Suprapubic skin (tissue), 4 donors: ENCODE measurements at regions not wholly inside any gene's neighbourhood (a gene's known extent, or its start where the extent isn't known, plus 50 kb on each side); places are given as distances from the start of the nearest gene placed in this dataset.

ENCODE experiments used
- DNase-seq, 2 donors: peaks; one replicate each; pipeline ENCODE4 v3.0.0-alpha.2; 2019; ENCODE audit warnings: low spot score in 2 of 2
- H3K27ac ChIP-seq: fragments of 200-600 bp; sonication (generic); one replicate; pipeline ENCODE4 v1.5.1; 2019
- H3K27me3 ChIP-seq: fragments of 200-600 bp; sonication (generic); one replicate; pipeline ENCODE4 v1.5.1; 2019
- H3K36me3 ChIP-seq: fragments of 200-600 bp; sonication (generic); one replicate; pipeline ENCODE4 v1.5.1; 2019
- H3K4me1 ChIP-seq: fragments of 200-600 bp; sonication (generic); one replicate; pipeline ENCODE4 v1.5.1; 2019
- H3K4me3 ChIP-seq: fragments of 200-600 bp; sonication (generic); one replicate; pipeline ENCODE4 v1.5.1; 2019; ENCODE audit warnings: mild to moderate bottlenecking
- H3K9me3 ChIP-seq: fragments of 200-600 bp; sonication (generic); one replicate; pipeline ENCODE4 v1.5.1; 2019
- CTCF ChIP-seq, 2 donors: fragments of 200-600 bp in 1 of 2; fragments of 450-650 bp in 1 of 2; sonication (generic) in 1 of 2; IDR thresholded peaks; one replicate each; pipeline ENCODE4 v1.5.1; 2016 to 2019; ENCODE audit warnings: antibody characterized with exemption in 2 of 2, mild to moderate bottlenecking in 1 of 2, moderate library complexity in 1 of 2
- EP300 ChIP-seq: sonication (generic); formaldehyde crosslinking; IDR thresholded peaks from one replicate; pipeline ENCODE4 v1.6.1; 2017; ENCODE audit warnings: antibody characterized with exemption
- POLR2A ChIP-seq, 2 donors: fragments of 450-650 bp; IDR thresholded peaks; one replicate each; pipeline ENCODE4 v1.6.1; 2017; ENCODE audit warnings: antibody characterized with exemption in 2 of 2, mild to moderate bottlenecking in 2 of 2, moderate library complexity in 2 of 2
- POLR2AphosphoS5 ChIP-seq, 3 donors: sonication (generic); formaldehyde crosslinking; IDR thresholded peaks; one replicate each; pipeline ENCODE4 v1.6.1; 2017; ENCODE audit warnings: antibody characterized with exemption in 3 of 3
- WGBS: methylation state at CpG from one replicate; pipeline ENCODE4 v1.1.5; 2018; 5-methylcytosine and 5-hydroxymethylcytosine counted together

GRCh38 chr4:81521708-81522107 is 50.0 kb upstream of the RASGEF1B start:
- H3K36me3 ChIP-seq: no peaks in the 10 kb centered on the region
- DNase-seq: no peak
- H3K27ac ChIP-seq: no peak overlapping the region
- H3K4me3 ChIP-seq: no peak overlapping the region
- TF ChIP-seq POLR2A (IDR thresholded peaks at IDR 0.05) (no peak), CTCF (IDR thresholded peaks at IDR 0.05) (no peak), POLR2AphosphoS5 (IDR thresholded peaks at IDR 0.05) (no peak), EP300 (no peak)
- 53% methylated on average over 1 of the region's 1 CpG for WGBS
- no peaks in the 10 kb centered on the region for H3K4me1 ChIP-seq
- no peaks in the 10 kb centered on the region for H3K9me3 ChIP-seq
- H3K27me3 ChIP-seq: no peaks in the 10 kb centered on the region
